MCF 10A (cell line): ENCODE measurements at regions not wholly inside any gene's neighbourhood (a gene's known extent, or its start where the extent isn't known, plus 50 kb on each side); places are given as distances from the start of the nearest gene placed in this dataset.
A peak's percentile ranks its signal among the peaks of the same experiment; 100 is the strongest.

Source experiments
- BruUV-seq: library from RNA; stranded (reverse); fragments of 400-500 nt; replicated peaks from 2 replicates; lab custom pipeline; 2021; lab: Mats Ljungman, UMichigan
- CTCF ChIA-PET: fragments of 300-600 bp; sonication (Branson Sonifier 250); formaldehyde crosslinking; extraction: SDS; loops from one replicate; lab custom pipeline; 2021; ENCODE audit warnings: antibody characterized with exemption, inconsistent platforms; lab: Yijun Ruan, JAX
- POLR2A ChIA-PET: fragments of 300-600, 350-650 bp; sonication (Branson Sonifier 250); formaldehyde crosslinking; extraction: SDS; loops from one replicate; lab custom pipeline; 2020; ENCODE audit warnings: antibody characterized with exemption, inconsistent platforms; lab: Yijun Ruan, JAX
- DNase-seq: peaks from one replicate; pipeline ENCODE4 v3.0.0-alpha.2; 2018; ENCODE audit not compliant: unreplicated experiment
- H3K27ac Mint-ChIP-seq: one replicate; pipeline ENCODE4 v1.8.0; 2022; ENCODE audit warnings: mild to moderate bottlenecking, low read depth, mixed read lengths; ENCODE audit not compliant: unreplicated experiment
- H3K27me3 Mint-ChIP-seq: one replicate; pipeline ENCODE4 v1.8.0; 2022; ENCODE audit warnings: mixed read lengths; ENCODE audit not compliant: insufficient read depth, unreplicated experiment
- H3K36me3 Mint-ChIP-seq: one replicate; pipeline ENCODE4 v1.8.0; 2022; ENCODE audit warnings: mild to moderate bottlenecking, moderate library complexity, mixed read lengths; ENCODE audit not compliant: insufficient read depth, unreplicated experiment
- H3K4me1 Mint-ChIP-seq: one replicate; pipeline ENCODE4 v1.8.0; 2022; ENCODE audit warnings: mixed read lengths; ENCODE audit not compliant: insufficient read depth, unreplicated experiment
- H3K4me3 Mint-ChIP-seq: one replicate; pipeline ENCODE4 v1.8.0; 2022; ENCODE audit warnings: mild to moderate bottlenecking, moderate library complexity, mixed read lengths; ENCODE audit not compliant: unreplicated experiment
- H3K9me3 Mint-ChIP-seq: one replicate; pipeline ENCODE4 v1.8.0; 2022; ENCODE audit warnings: mixed read lengths; ENCODE audit not compliant: unreplicated experiment
- intact Hi-C: fragments of 100-400 bp; cut with micrococcal nuclease; formaldehyde crosslinking; loops from 2 replicates; pipeline ENCODE4 v1.14.1; 2022
- TF ChIP-seq, protein P1 (sequence below): fragments of 200-600 bp; IDR thresholded peaks from one replicate; pipeline ENCODE4 v1.8.0; 2022; ENCODE audit warnings: antibody characterized with exemption, mild to moderate bottlenecking; ENCODE audit not compliant: unreplicated experiment

GRCh38 chr5:36444582-36445418 lies 143.1 kb upstream of the RANBP3L start:
- TF ChIP-seq, protein P1, sequence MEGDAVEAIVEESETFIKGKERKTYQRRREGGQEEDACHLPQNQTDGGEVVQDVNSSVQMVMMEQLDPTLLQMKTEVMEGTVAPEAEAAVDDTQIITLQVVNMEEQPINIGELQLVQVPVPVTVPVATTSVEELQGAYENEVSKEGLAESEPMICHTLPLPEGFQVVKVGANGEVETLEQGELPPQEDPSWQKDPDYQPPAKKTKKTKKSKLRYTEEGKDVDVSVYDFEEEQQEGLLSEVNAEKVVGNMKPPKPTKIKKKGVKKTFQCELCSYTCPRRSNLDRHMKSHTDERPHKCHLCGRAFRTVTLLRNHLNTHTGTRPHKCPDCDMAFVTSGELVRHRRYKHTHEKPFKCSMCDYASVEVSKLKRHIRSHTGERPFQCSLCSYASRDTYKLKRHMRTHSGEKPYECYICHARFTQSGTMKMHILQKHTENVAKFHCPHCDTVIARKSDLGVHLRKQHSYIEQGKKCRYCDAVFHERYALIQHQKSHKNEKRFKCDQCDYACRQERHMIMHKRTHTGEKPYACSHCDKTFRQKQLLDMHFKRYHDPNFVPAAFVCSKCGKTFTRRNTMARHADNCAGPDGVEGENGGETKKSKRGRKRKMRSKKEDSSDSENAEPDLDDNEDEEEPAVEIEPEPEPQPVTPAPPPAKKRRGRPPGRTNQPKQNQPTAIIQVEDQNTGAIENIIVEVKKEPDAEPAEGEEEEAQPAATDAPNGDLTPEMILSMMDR, result no peak
- no peaks in the 10 kb centered on the region for H3K27me3 Mint-ChIP-seq
- peak overlapping the region; percentile 37 for H3K4me3 Mint-ChIP-seq
- peak overlapping the region; percentile 84 for H3K27ac Mint-ChIP-seq
- CTCF ChIA-PET, result interaction anchor here (0.5 to 4.0 kb wide), 12 partner anchors 13 to 255 kb away, joined by 3 to 49 read pairs (median 5); no protein-coding TSS in a partner anchor
- peaks cover 38% of the 10 kb centered on the region for H3K4me1 Mint-ChIP-seq
- H3K9me3 Mint-ChIP-seq, result no peaks in the 10 kb centered on the region
- intact Hi-C loops, result no loop called here
- no peaks in the 10 kb centered on the region for H3K36me3 Mint-ChIP-seq
- POLR2A ChIA-PET, result interaction anchor here (0.7 to 6.7 kb wide), 6 partner anchors 8 to 161 kb away, joined by 3 to 81 read pairs (median 9); no protein-coding TSS in a partner anchor
- peak; percentile 73 for DNase-seq
- BruUV-seq, result no TSS peak

DNA sequence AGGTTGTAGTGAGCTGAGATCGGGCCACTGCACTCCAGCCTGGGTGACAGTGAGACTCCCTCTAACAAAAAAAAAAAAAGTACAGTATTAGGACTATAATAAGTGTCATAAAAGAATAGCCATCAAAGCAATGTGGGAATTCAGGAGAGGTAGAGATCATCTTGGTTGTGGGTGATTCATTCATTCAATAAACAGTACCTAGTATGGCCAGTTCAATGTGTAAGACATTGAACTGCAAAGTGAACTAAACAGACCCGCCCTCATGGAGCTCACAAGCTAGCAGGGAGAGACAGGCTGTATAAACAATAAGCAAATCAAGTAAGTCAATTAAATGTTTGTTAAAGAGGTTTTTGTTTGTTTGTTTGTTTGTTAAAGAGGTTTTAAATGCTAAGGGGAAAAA lies 146.1 kb upstream of the RANBP3L start:
- BruUV-seq, result no TSS peak
- no peak overlapping the region for H3K4me3 Mint-ChIP-seq
- peaks cover 46% of the 10 kb centered on the region for H3K4me1 Mint-ChIP-seq
- no peaks in the 10 kb centered on the region for H3K9me3 Mint-ChIP-seq
- POLR2A ChIA-PET, result interaction anchor here (1.0 to 1.6 kb wide), 2 partner anchors 25 to 30 kb away, joined by 3 to 10 read pairs; no protein-coding TSS in a partner anchor
- no peaks in the 10 kb centered on the region for H3K27me3 Mint-ChIP-seq
- no peak overlapping the region for H3K27ac Mint-ChIP-seq
- no peaks in the 10 kb centered on the region for H3K36me3 Mint-ChIP-seq
- DNase-seq, result no peak
- TF ChIP-seq, protein P1, result no peak
- intact Hi-C loops, result no loop called here
- CTCF ChIA-PET, result interaction anchor here (0.6 to 2.4 kb wide), 7 partner anchors 29 to 765 kb away, joined by 3 to 11 read pairs (median 4); no protein-coding TSS in a partner anchor

DNA sequence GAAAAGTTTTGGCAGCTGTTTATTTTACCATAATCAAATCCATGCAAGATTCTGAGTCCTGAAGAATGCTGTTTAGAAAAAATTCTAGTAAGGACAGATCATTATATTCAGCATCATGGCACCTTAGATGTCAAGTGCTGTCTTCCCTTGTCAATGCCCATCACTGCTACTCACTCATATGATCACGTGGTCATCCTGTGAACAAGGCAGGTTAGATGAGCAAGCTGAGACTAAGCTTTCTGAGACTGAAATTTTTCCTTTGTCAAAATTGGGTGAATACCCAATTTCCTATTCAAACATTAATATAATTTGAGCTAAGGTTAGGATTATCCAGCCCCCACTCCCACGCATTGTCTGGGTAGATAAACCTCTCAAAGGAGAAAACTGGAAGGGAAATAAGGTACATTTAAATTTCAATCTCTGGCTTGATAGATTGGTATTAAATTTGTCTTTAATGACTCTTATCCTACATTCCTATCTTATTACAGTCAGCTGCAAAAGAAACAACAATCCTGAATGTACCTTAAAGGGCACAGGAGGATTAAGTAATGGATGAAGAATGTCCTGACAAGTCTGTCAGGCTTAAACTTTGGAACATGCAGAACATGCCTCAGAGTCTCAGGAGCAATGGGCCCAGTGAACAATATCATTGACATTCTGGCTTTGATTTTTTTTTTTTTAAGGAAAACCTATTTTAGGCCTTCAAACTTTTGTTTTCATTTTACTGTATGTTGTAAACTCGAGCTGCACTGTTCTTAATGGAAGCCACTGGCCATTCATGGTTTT lies 148.7 kb upstream of the RANBP3L start:
- intact Hi-C loops, result no loop called here
- ChIA-PET CTCF (interaction anchor here (0.6 to 1.9 kb wide), 11 partner anchors 8 to 1323 kb away, joined by 3 to 6 read pairs (median 4); no protein-coding TSS in a partner anchor), POLR2A (interaction anchor here (1.0 to 3.7 kb wide), 12 partner anchors 8 to 1521 kb away, joined by 3 to 33 read pairs (median 6); partner anchors contain the start of genes DNAJC21 and SLC1A3)
- TF ChIP-seq, protein P1, result no peak
- Mint-ChIP-seq H3K9me3 (no peaks in the 10 kb centered on the region), H3K27me3 (no peaks in the 10 kb centered on the region), H3K4me3 (no peak overlapping the region), H3K36me3 (no peaks in the 10 kb centered on the region), H3K4me1 (peaks cover 26% of the 10 kb centered on the region), H3K27ac (peak overlapping the region; percentile 51)
- DNase-seq, result no peak
- BruUV-seq, result no TSS peak
